Transverse colon (tissue), 4 donors: ENCODE measurements at regions not wholly inside any gene's neighbourhood (a gene's known extent, or its start where the extent isn't known, plus 50 kb on each side); places are given as distances from the start of the nearest gene placed in this dataset.

ENCODE experiments used
- DNase-seq: peaks from one replicate; pipeline ENCODE4 v3.0.0-alpha.2; 2019
- H3K27ac ChIP-seq, 4 donors: fragments of 200-600 bp; sonication (generic); 2 replicates each; pipeline ENCODE4 v1.5.1; 2016 to 2018; ENCODE audit warnings: inconsistent platforms in 4 of 4
- H3K27me3 ChIP-seq: fragments of 200-600 bp; sonication (generic); 2 replicates; pipeline ENCODE4 v1.5.1; 2017; ENCODE audit warnings: inconsistent platforms
- H3K36me3 ChIP-seq, 4 donors: fragments of 200-600 bp; sonication (generic); 2 replicates each; pipeline ENCODE4 v1.5.1; 2017 to 2019; ENCODE audit warnings: inconsistent platforms in 4 of 4
- H3K4me1 ChIP-seq, 4 donors: fragments of 200-600 bp; sonication (generic); 2 replicates each; pipeline ENCODE4 v1.5.1; 2017 to 2020; ENCODE audit warnings: inconsistent platforms in 4 of 4
- H3K4me3 ChIP-seq, 4 donors: fragments of 200-600 bp; sonication (generic); 1 replicate in 1 of 4; 2 replicates in 3 of 4; pipeline versions ENCODE4 v1.5.1 to v1.6.1; 2017 to 2019; ENCODE audit warnings: inconsistent platforms in 4 of 4
- H3K9me3 ChIP-seq, 2 donors: fragments of 200-600 bp; sonication (generic); 2 replicates each; pipeline ENCODE4 v1.5.1; 2017 to 2019; ENCODE audit warnings: inconsistent platforms in 2 of 2
- EP300 ChIP-seq: sonication (generic); formaldehyde crosslinking; IDR thresholded peaks from one replicate; pipeline ENCODE4 v1.6.1; 2017; ENCODE audit warnings: antibody characterized with exemption, low read depth
- POLR2A ChIP-seq: fragments of 450-650 bp; IDR thresholded peaks from one replicate; pipeline ENCODE4 v1.6.1; 2016; ENCODE audit warnings: antibody characterized with exemption, mild to moderate bottlenecking, moderate library complexity
- POLR2AphosphoS5 ChIP-seq, 3 donors: sonication (generic); formaldehyde crosslinking; IDR thresholded peaks; one replicate each; pipeline ENCODE4 v1.6.1; 2016; ENCODE audit warnings: antibody characterized with exemption in 3 of 3
- WGBS, 2 donors: methylation state at CpG; one replicate each; pipeline ENCODE4 v1.1.5; 2018; ENCODE audit warnings: low coverage in 1 of 2; 5-methylcytosine and 5-hydroxymethylcytosine counted together
- in situ Hi-C, 4 donors: fragments of 200-750 bp; cut with MboI; loops; one replicate each; pipeline versions ENCODE4 v1.15.0 to v1.15.1; 2017; ENCODE audit warnings: low sequenced_read_pairs in 3 of 4, low pct_ligation_motif_present in 1 of 4, low pct_unique_long_range_greater_than_20kb in 1 of 4
- intact Hi-C: fragments of 100-400 bp; cut with DNase I; formaldehyde crosslinking; loops from one replicate; pipeline ENCODE4 v1.15.1; 2023; ENCODE audit warnings: low total_unique reads
- TF ChIP-seq, protein P1 (sequence below), 5 experiments: fragments of 200-600 bp in 3 of 5; fragments of 450-650 bp in 2 of 5; sonication (generic) in 3 of 5; IDR thresholded peaks; 1 replicate in 2 of 5; 2 replicates in 3 of 5; pipeline ENCODE4 v1.5.1; 2016 to 2017; ENCODE audit warnings: antibody characterized with exemption in 5 of 5, inconsistent platforms in 3 of 5, mild to moderate bottlenecking in 2 of 5, moderate library complexity in 1 of 5

DNA sequence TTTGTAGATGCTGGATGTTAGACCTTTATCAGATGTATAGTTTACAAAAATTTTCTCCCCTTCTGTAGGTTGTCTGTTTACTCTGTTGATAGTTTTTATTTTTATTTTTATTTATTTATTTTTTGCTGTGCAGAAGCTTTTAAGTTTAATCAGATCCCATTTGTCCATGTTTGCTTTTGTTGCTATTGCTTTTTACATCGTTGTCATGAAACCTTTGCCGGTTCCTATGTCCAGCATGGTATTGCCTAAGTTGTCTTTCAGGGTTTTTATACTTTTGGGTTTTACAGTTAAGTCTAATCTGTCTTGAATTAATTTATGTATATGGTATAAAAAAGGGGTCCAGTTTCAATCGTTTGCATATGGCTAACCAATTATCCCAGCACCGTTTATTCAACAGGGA lies 819.5 kb downstream of the KCNT2 start:
- Histone ChIP-seq H3K27ac (no peak overlapping the region), H3K27me3 (no peaks in the 10 kb centered on the region), H3K9me3 (no peaks in the 10 kb centered on the region), H3K4me3 (no peak overlapping the region), H3K36me3 (no peaks in the 10 kb centered on the region), H3K4me1 (no peaks in the 10 kb centered on the region)
- in situ Hi-C loops: no loop called here
- TF ChIP-seq POLR2AphosphoS5 (IDR thresholded peaks at IDR 0.05) (no peak), EP300 (no peak), POLR2A (no peak)
- TF ChIP-seq, protein P1, sequence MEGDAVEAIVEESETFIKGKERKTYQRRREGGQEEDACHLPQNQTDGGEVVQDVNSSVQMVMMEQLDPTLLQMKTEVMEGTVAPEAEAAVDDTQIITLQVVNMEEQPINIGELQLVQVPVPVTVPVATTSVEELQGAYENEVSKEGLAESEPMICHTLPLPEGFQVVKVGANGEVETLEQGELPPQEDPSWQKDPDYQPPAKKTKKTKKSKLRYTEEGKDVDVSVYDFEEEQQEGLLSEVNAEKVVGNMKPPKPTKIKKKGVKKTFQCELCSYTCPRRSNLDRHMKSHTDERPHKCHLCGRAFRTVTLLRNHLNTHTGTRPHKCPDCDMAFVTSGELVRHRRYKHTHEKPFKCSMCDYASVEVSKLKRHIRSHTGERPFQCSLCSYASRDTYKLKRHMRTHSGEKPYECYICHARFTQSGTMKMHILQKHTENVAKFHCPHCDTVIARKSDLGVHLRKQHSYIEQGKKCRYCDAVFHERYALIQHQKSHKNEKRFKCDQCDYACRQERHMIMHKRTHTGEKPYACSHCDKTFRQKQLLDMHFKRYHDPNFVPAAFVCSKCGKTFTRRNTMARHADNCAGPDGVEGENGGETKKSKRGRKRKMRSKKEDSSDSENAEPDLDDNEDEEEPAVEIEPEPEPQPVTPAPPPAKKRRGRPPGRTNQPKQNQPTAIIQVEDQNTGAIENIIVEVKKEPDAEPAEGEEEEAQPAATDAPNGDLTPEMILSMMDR (IDR thresholded peaks at IDR 0.05): no peak
- intact Hi-C loops: no loop called here
- DNase-seq: no peak
- 65 to 74% methylated on average over 4 of the region's 4 CpGs for WGBS, 2 donors

DNA sequence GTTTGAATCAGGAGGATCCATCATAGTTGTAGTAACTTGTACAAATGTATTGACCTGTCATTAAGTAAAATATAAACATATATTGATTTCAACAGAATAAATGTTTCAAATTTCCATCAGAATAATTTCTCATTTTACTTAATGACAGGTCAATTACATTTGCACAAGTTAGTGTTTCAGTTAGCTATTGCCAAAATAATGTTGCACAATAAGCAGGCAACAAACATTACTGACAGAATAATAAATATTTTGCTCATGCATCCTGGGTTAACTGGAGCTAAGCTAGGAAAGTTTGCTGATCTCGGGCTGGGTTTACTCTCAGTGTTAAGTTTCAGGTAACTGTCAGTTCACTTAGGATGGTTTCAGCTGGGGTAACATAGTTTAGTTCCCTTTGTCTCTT lies 822.4 kb downstream of the KCNT2 start:
- TF ChIP-seq, protein P1 (IDR thresholded peaks at IDR 0.05): no peak
- TF ChIP-seq POLR2AphosphoS5 (IDR thresholded peaks at IDR 0.05): no peak
- no peak for TF ChIP-seq POLR2A
- no peak for TF ChIP-seq EP300
- Histone ChIP-seq H3K4me1 (no peaks in the 10 kb centered on the region), H3K4me3 (no peak overlapping the region), H3K36me3 (no peaks in the 10 kb centered on the region), H3K9me3 (no peaks in the 10 kb centered on the region), H3K27me3 (no peaks in the 10 kb centered on the region), H3K27ac (no peak overlapping the region)
- 48% methylated on average over 1 of the region's 1 CpG; no CpG with 5 or more reads in 1 of the 2 donors for WGBS, 2 donors
- intact Hi-C loops: no loop called here
- in situ Hi-C loops: no loop called here
- no peak for DNase-seq

DNA sequence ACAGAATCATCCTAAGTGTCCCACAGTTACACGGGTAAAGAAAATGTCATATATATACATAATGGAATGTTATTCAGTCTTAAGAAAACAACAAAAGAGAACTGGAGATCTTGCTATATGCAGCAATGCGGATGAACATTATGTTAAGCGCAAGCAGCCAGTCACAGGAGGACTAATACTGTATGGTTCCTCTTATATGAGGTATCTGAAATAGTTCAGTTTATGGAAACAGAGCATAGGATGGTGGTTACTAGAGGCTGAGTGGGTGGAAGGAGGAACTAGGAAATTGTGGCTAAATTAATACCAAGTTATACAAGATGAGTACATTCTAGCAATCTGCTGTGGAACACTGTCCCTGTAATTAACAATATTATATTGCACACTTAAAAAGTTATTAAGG lies 834.3 kb downstream of the KCNT2 start:
- DNase-seq: no peak
- no peaks in the 10 kb centered on the region for H3K9me3 ChIP-seq
- H3K4me3 ChIP-seq: no peak overlapping the region
- H3K4me1 ChIP-seq: no peaks in the 10 kb centered on the region
- H3K27ac ChIP-seq: no peak overlapping the region
- H3K36me3 ChIP-seq: no peaks in the 10 kb centered on the region
- TF ChIP-seq EP300 (no peak), POLR2A (no peak), POLR2AphosphoS5 (IDR thresholded peaks at IDR 0.05) (no peak)
- TF ChIP-seq, protein P1 (IDR thresholded peaks at IDR 0.05): no peak
- in situ Hi-C loops: no loop called here
- intact Hi-C loops: no loop called here
- H3K27me3 ChIP-seq: no peaks in the 10 kb centered on the region
- 95 to 100% methylated on average over 3 of the region's 3 CpGs for WGBS, 2 donors

DNA sequence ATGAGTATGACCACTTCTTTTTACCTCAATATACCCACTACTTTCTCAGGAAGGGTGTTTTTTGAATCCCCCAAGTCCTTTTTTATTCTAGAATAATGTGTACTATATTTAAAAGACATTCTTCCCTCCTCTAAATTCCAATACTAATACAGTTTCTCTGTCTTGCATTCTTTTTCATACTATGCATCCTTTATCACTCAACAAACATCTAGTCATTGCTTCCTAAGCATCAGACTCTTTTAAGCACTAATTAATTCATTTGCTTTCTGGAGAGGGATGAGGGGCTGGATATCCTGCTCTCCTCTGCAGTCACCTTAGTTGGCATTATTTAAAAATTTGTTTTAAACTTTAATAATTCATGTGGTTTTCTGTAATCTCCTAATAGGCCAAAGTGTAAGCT lies 838.8 kb downstream of the KCNT2 start:
- Histone ChIP-seq H3K4me1 (no peaks in the 10 kb centered on the region), H3K9me3 (no peaks in the 10 kb centered on the region), H3K27me3 (no peaks in the 10 kb centered on the region), H3K27ac (no peak overlapping the region), H3K4me3 (no peak overlapping the region), H3K36me3 (no peaks in the 10 kb centered on the region)
- intact Hi-C loops: no loop called here
- no peak for TF ChIP-seq POLR2AphosphoS5 (IDR thresholded peaks at IDR 0.05)
- TF ChIP-seq POLR2A: no peak
- TF ChIP-seq, protein P1 (IDR thresholded peaks at IDR 0.05): no peak
- TF ChIP-seq EP300: no peak
- no peak for DNase-seq
- in situ Hi-C loops: no loop called here
